ENCODE measurements at regions not wholly inside any gene's neighbourhood (a gene's known extent, or its start where the extent isn't known, plus 50 kb on each side); places are given as distances from the start of the nearest gene placed in this dataset.

GRCh38 chr14:53744857-53745256 is 211.8 kb downstream of the BMP4 start:
- Mint-ChIP-seq H3K4me3 (no peak overlapping the region), H3K4me1 (no peaks in the 10 kb centered on the region), H3K27me3 (peaks cover 3% of the 10 kb centered on the region), H3K9me3 (ENCODE audit: insufficient read depth) (no peaks in the 10 kb centered on the region), H3K27ac (no peak overlapping the region)
- DNase-seq (no peak), ATAC-seq (ENCODE audit: low read depth) (no peak)
- Histone ChIP-seq H2AFZ (ENCODE audit: insufficient read depth, low read depth, low read length, poor library complexity, severe bottlenecking) (no peak overlapping the region), H3K36me3 (replicated peaks in 1 of 2; ENCODE audit: control extremely low read depth in 1 of 2, control insufficient read depth in 1 of 2, extremely low read depth in 1 of 2, insufficient read depth in 2 of 2, low read length in 1 of 2) (no peaks in the 10 kb centered on the region), H3K4me3 (ENCODE audit: control extremely low read depth in 1 of 5, extremely low read depth in 1 of 5, insufficient read depth in 1 of 5, low read depth in 2 of 5, low read length in 4 of 5) (no peak overlapping the region), H3K4me1 (ENCODE audit: control insufficient read depth in 2 of 2, insufficient read depth in 2 of 2, low read length in 2 of 2) (no peaks in the 10 kb centered on the region), H3K79me2 (ENCODE audit: control insufficient read depth, insufficient read depth, low read length) (no peaks in the 10 kb centered on the region), H3K27ac (ENCODE audit: low read length in 2 of 2) (no peak overlapping the region), H3K9me3 (ENCODE audit: control extremely low read depth in 1 of 3, control insufficient read depth in 2 of 3, insufficient read depth in 1 of 3, low read length in 2 of 3) (no peaks in the 10 kb centered on the region), H3K9ac (ENCODE audit: low read length) (no peak overlapping the region), H4K20me1 (ENCODE audit: control insufficient read depth, insufficient read depth, low read length, poor library complexity, severe bottlenecking) (no peaks in the 10 kb centered on the region), H3K4me2 (replicated peaks; ENCODE audit: low read depth, low read length, poor library complexity, severe bottlenecking) (no peak overlapping the region), H3K27me3 (replicated peaks in 1 of 4; ENCODE audit: control extremely low read depth in 1 of 4, control insufficient read depth in 3 of 4, insufficient read depth in 4 of 4, low read length in 3 of 4) (peaks cover 0 to 2% (median 0%) of the 10 kb centered on the region in 4 experiments)
- intact Hi-C loops (cut with micrococcal nuclease): no loop called here
- ChIA-PET CTCF (interaction anchor here (1.2 kb wide), 1 partner anchor 9 kb away, joined by 3 read pairs; no protein-coding TSS in a partner anchor), POLR2A (no interaction called here)
- WGBS (ENCODE audit: insufficient coverage): no CpG with 5 or more reads among the region's 1 CpG
- TF ChIP-seq CTCF (IDR thresholded peaks at IDR 0.05): no peak
- TF ChIP-seq EZH2 (IDR thresholded peaks at IDR 0.05; ENCODE audit: borderline replicate concordance, insufficient read depth, low read depth, low read length, poor library complexity, severe bottlenecking): no peak

GRCh38 chr14:53743371-53743770 is 213.3 kb downstream of the BMP4 start:
- Histone ChIP-seq H2AFZ (ENCODE audit: insufficient read depth, low read depth, low read length, poor library complexity, severe bottlenecking) (no peak overlapping the region), H3K79me2 (ENCODE audit: control insufficient read depth, insufficient read depth, low read length) (no peaks in the 10 kb centered on the region), H3K27me3 (replicated peaks in 1 of 4; ENCODE audit: control extremely low read depth in 1 of 4, control insufficient read depth in 3 of 4, insufficient read depth in 4 of 4, low read length in 3 of 4) (no peaks in the 10 kb centered on the region), H3K4me2 (replicated peaks; ENCODE audit: low read depth, low read length, poor library complexity, severe bottlenecking) (no peak overlapping the region), H3K9me3 (ENCODE audit: control extremely low read depth in 1 of 3, control insufficient read depth in 2 of 3, insufficient read depth in 1 of 3, low read length in 2 of 3) (no peaks in the 10 kb centered on the region), H3K4me1 (ENCODE audit: control insufficient read depth in 2 of 2, insufficient read depth in 2 of 2, low read length in 2 of 2) (no peaks in the 10 kb centered on the region), H3K36me3 (replicated peaks in 1 of 2; ENCODE audit: control extremely low read depth in 1 of 2, control insufficient read depth in 1 of 2, extremely low read depth in 1 of 2, insufficient read depth in 2 of 2, low read length in 1 of 2) (no peaks in the 10 kb centered on the region), H3K27ac (ENCODE audit: low read length in 2 of 2) (no peak overlapping the region), H3K4me3 (ENCODE audit: control extremely low read depth in 1 of 5, extremely low read depth in 1 of 5, insufficient read depth in 1 of 5, low read depth in 2 of 5, low read length in 4 of 5) (no peak overlapping the region), H4K20me1 (ENCODE audit: control insufficient read depth, insufficient read depth, low read length, poor library complexity, severe bottlenecking) (no peaks in the 10 kb centered on the region), H3K9ac (ENCODE audit: low read length) (no peak overlapping the region)
- DNase-seq (no peak), ATAC-seq (ENCODE audit: low read depth) (no peak)
- POLR2A ChIA-PET: no interaction called here
- no peak overlapping the region for H3K27ac Mint-ChIP-seq
- intact Hi-C loops (cut with micrococcal nuclease): no loop called here
- H3K4me3 Mint-ChIP-seq: no peak overlapping the region
- WGBS (ENCODE audit: insufficient coverage): 100% methylated on average over 2 of the region's 5 CpGs
- no peaks in the 10 kb centered on the region for H3K4me1 Mint-ChIP-seq
- CTCF ChIA-PET: no interaction called here
- H3K9me3 Mint-ChIP-seq (ENCODE audit: insufficient read depth): no peaks in the 10 kb centered on the region
- TF ChIP-seq CTCF (IDR thresholded peaks at IDR 0.05) (no peak), EZH2 (IDR thresholded peaks at IDR 0.05; ENCODE audit: borderline replicate concordance, insufficient read depth, low read depth, low read length, poor library complexity, severe bottlenecking) (no peak)
- peaks cover 3% of the 10 kb centered on the region for H3K27me3 Mint-ChIP-seq

All from B cell (primary cell).